Transverse colon (tissue), 4 donors: ENCODE measurements at regions not wholly inside any gene's neighbourhood (a gene's known extent, or its start where the extent isn't known, plus 50 kb on each side); places are given as distances from the start of the nearest gene placed in this dataset.

ENCODE experiments used
- EP300 ChIP-seq: sonication (generic); formaldehyde crosslinking; IDR thresholded peaks from one replicate; pipeline ENCODE4 v1.6.1; 2017; ENCODE audit warnings: antibody characterized with exemption, low read depth
- POLR2A ChIP-seq: fragments of 450-650 bp; IDR thresholded peaks from one replicate; pipeline ENCODE4 v1.6.1; 2016; ENCODE audit warnings: antibody characterized with exemption, mild to moderate bottlenecking, moderate library complexity
- POLR2AphosphoS5 ChIP-seq, 3 donors: sonication (generic); formaldehyde crosslinking; IDR thresholded peaks; one replicate each; pipeline ENCODE4 v1.6.1; 2016; ENCODE audit warnings: antibody characterized with exemption in 3 of 3
- TF ChIP-seq, protein P1 (sequence below), 5 experiments: fragments of 200-600 bp in 3 of 5; fragments of 450-650 bp in 2 of 5; sonication (generic) in 3 of 5; IDR thresholded peaks; 1 replicate in 2 of 5; 2 replicates in 3 of 5; pipeline ENCODE4 v1.5.1; 2016 to 2017; ENCODE audit warnings: antibody characterized with exemption in 5 of 5, inconsistent platforms in 3 of 5, mild to moderate bottlenecking in 2 of 5, moderate library complexity in 1 of 5

DNA sequence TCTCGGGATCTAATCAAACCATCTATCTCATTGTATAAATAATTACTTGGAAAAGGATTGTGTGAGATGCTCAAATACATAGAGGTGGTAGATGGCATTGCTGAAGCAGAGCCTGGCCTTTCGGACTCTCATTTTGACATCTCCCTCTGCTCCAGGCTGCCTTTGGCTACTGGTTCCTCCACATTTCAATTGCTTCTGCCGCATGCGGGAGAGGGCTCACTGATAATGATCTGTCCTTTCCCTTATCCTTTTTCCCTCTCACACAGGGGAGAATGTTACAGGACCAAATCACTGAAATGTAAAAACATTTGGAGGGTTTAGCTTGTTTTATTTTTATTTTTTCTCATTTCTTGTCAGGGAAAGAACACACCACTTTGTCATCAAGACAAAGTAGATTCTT is 380.6 kb upstream of the UBE2E3 start:
- TF ChIP-seq, protein P1, sequence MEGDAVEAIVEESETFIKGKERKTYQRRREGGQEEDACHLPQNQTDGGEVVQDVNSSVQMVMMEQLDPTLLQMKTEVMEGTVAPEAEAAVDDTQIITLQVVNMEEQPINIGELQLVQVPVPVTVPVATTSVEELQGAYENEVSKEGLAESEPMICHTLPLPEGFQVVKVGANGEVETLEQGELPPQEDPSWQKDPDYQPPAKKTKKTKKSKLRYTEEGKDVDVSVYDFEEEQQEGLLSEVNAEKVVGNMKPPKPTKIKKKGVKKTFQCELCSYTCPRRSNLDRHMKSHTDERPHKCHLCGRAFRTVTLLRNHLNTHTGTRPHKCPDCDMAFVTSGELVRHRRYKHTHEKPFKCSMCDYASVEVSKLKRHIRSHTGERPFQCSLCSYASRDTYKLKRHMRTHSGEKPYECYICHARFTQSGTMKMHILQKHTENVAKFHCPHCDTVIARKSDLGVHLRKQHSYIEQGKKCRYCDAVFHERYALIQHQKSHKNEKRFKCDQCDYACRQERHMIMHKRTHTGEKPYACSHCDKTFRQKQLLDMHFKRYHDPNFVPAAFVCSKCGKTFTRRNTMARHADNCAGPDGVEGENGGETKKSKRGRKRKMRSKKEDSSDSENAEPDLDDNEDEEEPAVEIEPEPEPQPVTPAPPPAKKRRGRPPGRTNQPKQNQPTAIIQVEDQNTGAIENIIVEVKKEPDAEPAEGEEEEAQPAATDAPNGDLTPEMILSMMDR (IDR thresholded peaks at IDR 0.05) = no peak
- no peak for TF ChIP-seq POLR2A
- TF ChIP-seq POLR2AphosphoS5 (IDR thresholded peaks at IDR 0.05) = no peak
- TF ChIP-seq EP300 = no peak
